Frontal cortex (tissue), 4 donors: ENCODE measurements at regions not wholly inside any gene's neighbourhood (a gene's known extent, or its start where the extent isn't known, plus 50 kb on each side); places are given as distances from the start of the nearest gene placed in this dataset. TPM values are rescaled to one million over a fixed set of nuclear protein-coding genes. Genes with fewer than 3 reads are reported as not detected.

Source experiments
- DNase-seq, 2 donors: peaks; one replicate each; pipeline ENCODE4 v3.0.0; 2012; ENCODE audit warnings: low spot score in 2 of 2
- FAIRE-seq: peaks from 2 replicates; lab custom pipeline; 2012; peaks lifted over from hg19 to GRCh38; lab: Jason Lieb, UNC
- small RNA-seq: library from RNA; depleted of rRNA; stranded (forward); fragments of <200 nt; gene quantifications from one replicate; pipeline ENCODE3, GENCODE V24; 2014
- donor health status: control.
- donor health status: control.
- donor health status: control.

DNA sequence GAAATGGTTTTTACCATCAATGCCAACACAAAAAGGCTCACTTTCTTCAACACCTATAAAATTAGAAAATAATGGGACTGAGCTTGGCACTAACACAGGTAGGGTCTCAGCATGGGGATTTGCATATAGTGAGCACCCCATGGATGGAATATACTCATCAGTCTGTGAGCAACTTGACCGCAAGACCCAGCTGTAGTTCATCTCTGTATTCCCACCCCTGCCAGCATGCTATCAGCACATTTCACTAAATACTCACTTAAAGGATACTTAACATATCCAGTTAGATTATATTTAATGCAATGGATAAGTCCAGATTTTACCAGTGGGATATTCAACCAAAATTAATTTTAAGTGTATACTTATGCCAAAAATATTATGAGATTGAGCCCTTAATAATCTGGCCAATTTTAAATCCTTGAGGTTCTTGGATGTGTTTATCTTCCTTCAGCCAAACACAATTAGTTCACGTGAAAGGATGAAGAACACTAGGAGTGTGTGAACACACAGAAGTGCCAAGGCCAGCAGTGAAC is 66.7 kb downstream of the C16orf95 start:
- FAIRE-seq = no peak
- DNase-seq = no peak

GRCh38 chr16:87252269-87252970 is 64.8 kb downstream of the C16orf95 start:
- FAIRE-seq (no peak), DNase-seq (no peak)

Small RNA genes lying in the stretch of these regions (small RNA-seq; reads per million reads assigned to genes)
- gene AC093519.1 = not detected
